B cell (primary cell): ENCODE measurements at regions not wholly inside any gene's neighbourhood (a gene's known extent, or its start where the extent isn't known, plus 50 kb on each side); places are given as distances from the start of the nearest gene placed in this dataset.

Source experiments
- EZH2 ChIP-seq: IDR thresholded peaks from 2 replicates; pipeline ENCODE4 v1.6.1; 2012; ENCODE audit warnings: borderline replicate concordance, low read depth, mild to moderate bottlenecking, moderate library complexity, low read length; ENCODE audit not compliant: insufficient read depth, poor library complexity, severe bottlenecking
- TF ChIP-seq, protein P1 (sequence below): fragments of 200-600 bp; IDR thresholded peaks from one replicate; pipeline ENCODE4 v1.8.0; 2022; ENCODE audit warnings: antibody characterized with exemption, mild to moderate bottlenecking

DNA sequence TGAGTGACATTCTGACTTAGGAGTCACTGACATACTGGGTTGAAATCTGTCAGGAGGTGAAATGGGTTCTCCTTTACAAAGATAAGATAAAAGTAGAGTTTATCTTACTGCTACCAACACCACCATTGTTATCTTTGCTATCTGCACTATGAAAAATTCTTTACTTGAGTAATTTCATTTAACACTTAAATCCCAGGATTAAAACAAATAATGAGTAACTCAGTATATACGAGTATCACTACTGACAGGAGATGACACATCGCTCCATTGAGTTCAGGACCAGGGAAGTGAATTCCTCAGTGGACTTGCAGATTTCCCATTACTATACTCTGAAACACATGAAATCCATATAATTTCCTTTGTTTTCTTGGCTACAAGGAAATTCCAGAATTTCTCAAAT lies 242.1 kb upstream of the NLRP1 start:
- TF ChIP-seq, protein P1, sequence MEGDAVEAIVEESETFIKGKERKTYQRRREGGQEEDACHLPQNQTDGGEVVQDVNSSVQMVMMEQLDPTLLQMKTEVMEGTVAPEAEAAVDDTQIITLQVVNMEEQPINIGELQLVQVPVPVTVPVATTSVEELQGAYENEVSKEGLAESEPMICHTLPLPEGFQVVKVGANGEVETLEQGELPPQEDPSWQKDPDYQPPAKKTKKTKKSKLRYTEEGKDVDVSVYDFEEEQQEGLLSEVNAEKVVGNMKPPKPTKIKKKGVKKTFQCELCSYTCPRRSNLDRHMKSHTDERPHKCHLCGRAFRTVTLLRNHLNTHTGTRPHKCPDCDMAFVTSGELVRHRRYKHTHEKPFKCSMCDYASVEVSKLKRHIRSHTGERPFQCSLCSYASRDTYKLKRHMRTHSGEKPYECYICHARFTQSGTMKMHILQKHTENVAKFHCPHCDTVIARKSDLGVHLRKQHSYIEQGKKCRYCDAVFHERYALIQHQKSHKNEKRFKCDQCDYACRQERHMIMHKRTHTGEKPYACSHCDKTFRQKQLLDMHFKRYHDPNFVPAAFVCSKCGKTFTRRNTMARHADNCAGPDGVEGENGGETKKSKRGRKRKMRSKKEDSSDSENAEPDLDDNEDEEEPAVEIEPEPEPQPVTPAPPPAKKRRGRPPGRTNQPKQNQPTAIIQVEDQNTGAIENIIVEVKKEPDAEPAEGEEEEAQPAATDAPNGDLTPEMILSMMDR: no peak
- no peak for TF ChIP-seq EZH2
